ENCODE measurements at regions not wholly inside any gene's neighbourhood (a gene's known extent, or its start where the extent isn't known, plus 50 kb on each side); places are given as distances from the start of the nearest gene placed in this dataset.
"Not testable (repeated sequence)": the region's sequence is repeated elsewhere in the genome, so short reads cannot be mapped to it uniquely, and the experiment has no call there.

DNA sequence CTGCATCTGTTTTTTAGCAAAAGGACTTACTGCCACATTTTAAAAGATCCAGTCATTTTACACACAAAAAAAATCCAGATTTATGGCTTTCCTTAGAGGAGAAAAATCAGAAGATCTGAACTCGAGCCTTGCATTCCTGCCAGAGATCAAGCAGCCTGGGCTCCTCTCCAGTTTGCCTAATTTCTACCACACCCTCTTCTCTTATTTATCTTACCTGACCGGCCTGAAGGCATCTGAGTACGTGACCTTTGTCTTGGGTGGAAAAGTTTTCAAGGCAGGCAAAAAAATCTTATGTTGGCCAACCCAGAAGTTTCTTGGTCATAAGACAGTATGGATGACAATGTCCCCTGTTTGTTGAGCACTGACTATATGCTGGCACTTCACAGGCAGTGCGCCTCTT lies 60.3 kb downstream of the CHRD start:
- no peak for DNase-seq

DNA sequence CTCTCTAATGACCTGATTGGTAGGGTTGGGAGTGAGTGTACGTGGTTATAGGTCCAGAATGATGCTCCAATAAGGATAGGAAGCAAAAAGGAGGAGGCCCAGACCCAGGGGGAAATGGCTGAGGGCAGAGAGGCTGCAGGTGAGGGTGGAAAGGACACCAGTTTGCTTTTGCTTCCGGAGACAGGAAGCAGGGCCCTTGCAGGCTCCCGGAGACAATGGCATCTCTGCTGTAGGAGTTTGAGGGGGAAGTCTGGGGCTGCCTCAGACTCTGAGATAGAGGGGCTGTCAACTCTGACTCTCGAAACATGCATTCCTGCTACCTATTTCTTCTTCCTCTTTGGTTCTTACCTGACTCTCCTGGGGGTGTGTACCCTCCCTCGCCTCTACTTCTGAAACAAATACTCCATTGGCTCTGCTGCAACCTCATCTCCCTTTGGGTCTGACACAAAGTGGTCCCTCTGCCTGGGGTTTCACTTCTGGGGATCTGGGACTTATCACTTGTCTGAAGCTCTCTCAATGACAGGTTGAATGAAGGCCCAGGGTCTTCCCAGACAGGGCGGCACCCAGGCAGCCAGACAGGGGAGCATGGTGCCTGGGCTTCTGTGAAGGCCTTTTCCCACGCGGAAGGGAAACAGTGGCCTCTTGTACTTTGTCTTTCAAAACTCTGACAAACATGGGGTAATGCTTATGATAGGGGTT lies 61.5 kb downstream of the CHRD start:
- no peak for DNase-seq

DNA sequence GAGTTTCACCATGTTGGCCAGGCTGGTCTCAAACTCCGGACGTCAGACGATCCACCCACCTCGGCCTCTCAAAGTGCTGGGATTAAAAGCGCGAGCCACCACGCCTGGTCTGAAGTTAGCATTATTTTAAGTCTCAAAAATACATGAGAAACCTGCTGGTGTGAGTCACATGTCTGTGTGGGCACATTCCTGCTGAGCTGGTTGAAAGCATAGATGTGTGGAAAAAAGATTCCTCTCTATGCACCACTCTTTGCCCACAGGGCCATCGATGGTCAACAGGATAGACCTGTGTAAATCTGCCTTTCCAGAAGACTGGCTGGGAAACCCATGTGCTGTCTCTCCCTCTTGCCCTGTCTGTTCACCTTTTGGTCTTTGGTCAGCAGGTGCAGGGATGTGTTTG lies 63.5 kb downstream of the CHRD start:
- peak in 2 of 4 experiments; percentile 8 to 11 for DNase-seq

DNA sequence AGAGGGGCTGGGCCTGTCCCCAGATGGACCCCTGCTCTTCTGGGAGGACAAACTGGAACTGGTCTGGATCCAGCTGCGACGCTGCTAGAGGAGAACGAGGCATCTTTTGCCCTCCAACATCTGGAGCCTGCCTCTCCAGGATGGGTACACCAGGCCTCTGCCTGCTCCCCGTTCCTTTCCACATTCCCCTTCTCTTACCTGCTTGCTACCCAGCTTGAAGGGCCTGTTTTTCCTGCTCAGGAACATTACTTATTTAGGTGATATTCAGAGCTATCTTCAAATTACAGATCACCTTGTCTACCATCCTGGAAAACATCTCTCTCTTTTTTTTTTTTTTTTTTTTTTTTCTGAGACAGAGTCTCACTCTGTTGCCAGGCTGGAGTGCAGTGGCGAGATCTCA lies 64.0 kb downstream of the CHRD start:
- DNase-seq, result no peak

DNA sequence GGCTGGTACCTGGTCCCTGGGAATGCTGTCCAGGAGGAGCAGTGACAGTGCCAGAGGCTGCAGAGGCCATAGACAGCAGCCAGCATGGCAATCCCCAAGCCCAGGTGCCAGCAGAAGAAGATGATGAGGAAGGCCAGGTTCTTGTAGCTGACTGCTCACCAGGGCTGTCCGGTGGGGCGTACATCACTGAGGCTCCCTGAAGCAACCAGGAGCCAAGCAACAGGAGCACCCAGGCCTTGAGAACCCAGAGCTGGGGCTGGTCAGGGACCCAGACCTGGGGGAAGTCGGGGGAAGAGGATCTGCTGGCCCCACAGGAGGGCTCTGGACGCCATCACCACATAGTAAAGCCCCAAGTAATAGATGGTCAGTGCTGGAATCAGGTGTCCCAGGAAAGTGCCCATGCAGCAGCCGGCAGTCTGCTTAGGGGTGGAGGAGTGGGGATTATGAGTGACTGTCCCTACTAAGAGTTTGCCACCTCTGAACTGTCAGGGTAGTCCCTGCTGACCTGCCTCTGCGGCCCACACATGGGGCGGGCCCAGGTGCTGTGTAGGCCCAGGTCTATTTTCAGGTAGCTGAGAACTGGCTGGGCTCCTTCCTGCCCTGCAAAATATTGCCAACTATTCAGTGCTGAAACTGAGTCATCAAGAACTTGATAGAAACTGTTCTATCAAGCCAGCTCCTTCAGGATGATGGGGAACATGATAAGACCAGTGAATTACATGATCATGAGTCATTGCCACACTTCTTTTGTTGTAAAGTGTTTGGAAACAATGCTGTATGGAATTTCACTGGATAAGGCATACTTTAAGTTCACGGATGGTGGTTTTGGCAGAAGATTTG lies 68.7 kb downstream of the CHRD start:
- DNase-seq, result no peak

DNA sequence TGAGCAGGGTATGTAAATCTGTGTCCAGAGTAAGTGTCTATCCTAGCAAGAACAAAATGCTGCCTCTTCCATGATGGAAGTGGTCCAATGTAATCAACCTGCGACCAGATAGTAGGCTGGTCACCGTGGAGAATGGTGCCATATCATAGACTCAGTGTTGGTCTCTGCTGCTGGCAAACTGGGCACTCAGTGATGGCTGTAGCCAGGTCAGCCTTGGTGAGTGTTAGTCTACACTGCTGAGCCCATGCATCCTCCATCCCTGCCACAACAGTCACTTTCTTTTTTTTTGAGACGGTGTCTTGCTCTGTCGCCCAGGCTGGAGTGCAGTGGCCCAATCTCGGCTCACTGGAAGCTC lies 69.3 kb downstream of the CHRD start:
- DNase-seq, result no peak

DNA sequence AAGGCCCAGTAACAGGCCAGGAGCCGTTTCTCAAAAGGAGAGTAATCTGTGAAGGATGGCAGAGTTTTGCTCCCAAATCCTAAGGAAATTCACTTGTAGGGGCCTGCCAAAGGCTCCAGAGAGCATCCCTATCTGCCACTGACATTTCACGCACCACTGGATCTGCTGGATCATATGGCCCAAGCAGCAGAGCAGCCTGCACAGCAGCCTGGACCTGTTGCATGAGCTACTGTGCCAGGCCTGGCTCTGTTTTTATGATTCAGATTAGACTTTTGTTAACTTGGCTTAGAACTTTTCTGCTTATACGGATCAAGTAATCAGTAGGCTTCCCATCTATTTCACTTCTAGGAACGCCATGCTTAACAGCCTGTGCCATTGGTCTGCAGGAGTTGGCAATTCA lies 70.7 kb downstream of the CHRD start:
- no peak for DNase-seq

DNA sequence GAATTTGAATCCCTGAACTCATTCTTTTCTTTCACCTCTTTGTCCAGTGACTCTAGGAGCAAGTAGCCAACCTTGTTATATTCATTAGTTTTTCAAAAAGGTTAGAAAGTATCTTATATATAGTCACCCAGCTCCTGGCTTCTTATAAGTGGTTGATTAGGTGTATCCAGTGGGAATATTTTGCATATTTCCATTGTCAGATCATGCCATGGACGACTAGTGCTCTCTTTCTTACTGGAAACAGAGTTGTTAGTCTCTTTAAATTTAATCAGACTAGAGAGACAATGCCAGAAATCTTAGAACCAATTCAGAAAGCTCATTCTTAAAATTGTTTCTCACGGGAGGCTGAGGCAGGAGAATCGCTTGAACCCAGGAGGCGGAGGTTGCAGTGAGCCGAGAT lies 73.4 kb downstream of the CHRD start:
- DNase-seq, result no peak

DNA sequence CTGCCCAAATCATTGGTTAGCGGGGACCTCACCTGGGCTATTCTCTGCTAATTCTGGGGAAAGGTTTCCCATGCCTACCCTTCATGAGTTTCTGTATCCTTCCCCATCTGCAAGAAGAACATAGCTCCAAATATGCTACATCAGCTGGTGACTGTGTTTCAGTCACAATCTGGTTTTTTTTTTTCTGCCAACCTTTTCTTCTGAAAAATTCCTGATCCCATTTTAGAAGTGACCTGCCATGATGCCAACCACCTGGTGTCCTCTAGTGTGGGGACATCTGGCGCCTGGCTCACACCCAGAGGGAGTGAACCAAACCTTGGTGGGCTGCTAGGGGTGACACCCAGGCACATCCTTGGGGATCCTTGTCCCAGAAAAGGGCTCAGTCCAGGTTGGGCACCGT lies 76.1 kb downstream of the CHRD start:
- DNase-seq, result no peak

DNA sequence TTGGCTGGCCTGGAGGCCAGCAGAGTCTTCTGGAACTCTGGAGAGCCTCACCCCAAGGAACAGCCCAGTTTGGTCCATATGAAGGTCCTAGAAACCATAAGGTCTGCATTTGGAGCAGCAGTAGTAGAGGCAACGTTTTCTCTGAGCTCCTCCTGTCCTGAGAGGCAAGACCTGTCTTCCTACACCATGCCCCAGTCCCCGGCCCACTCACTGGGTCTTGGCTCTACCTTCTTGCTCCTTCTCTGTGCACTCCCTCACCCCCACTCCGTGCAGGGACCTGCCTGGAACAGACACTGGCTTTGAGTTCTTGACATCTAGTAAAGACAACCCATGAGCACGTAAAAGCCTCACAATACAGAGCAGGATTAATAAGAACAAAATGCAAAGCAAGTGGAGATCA lies 76.6 kb downstream of the CHRD start:
- no peak for DNase-seq

DNA sequence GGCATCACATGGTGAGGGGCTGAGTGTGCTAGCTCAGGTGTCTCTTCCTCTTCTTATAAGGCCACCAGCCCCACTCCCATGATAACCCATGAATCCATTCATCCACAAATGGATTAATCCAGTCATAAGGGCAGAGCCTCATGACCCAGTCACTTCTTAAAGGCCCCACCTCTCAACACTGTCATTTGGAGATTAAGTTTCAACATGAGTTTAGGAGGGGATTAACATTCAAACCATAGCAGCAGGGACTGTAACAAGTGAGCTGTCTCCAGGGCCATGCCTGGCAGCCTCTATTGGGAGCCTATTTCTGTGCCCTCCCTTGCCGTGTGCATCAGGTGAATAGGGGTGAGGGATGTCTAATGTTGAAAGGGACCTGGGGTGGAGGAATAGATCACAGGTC lies 77.5 kb downstream of the CHRD start:
- no peak for DNase-seq

DNA sequence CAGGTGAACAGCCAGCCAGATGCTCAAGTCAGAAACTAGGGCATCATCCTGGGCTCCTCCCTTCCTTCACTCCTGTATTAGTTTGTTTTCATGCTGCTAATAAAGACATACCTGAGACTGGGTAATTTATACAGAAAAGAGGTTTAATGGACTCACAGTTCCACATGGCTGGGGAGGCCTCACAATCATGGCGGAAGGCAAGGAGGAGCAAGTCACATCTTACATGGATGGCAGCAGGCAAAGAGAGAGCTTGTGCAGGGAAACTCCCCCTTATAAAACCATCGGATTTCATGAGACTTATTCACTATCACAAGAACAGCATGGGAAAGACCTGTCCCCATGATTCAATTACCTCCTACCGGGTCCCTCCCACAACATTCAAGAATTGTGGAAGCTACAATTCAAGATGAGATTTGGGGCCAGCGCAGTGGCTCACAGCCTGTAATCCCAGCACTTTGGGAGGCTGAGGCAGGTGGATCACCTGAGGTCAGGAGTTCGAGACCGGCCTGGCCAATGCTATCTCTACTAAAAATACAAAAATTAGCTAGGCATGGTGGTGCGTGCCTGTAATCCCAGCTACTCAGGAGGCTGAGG lies 78.0 kb downstream of the CHRD start:
- DNase-seq, result not testable (repeated sequence)

DNA sequence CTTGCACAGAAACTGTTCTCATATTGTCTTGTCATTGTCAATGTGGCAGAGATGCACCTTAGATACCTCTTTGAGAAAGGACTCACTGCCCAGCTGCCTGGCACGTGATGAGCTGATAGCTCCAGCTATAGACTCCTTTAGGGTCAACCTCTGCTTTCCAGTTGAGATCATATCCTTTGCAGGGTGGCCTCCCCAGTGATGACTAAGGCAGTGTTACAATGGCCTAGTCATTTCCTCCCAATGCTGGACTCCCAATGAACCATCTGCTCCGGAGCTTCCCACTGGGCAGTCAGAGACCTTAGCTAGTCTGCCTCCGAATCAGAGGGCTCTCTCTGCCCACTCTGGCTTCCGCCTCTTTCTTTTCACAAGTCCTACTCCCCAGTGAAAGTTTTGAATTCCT lies 79.5 kb downstream of the CHRD start:
- peak; percentile 61 to 85 (median 66) for DNase-seq

DNA sequence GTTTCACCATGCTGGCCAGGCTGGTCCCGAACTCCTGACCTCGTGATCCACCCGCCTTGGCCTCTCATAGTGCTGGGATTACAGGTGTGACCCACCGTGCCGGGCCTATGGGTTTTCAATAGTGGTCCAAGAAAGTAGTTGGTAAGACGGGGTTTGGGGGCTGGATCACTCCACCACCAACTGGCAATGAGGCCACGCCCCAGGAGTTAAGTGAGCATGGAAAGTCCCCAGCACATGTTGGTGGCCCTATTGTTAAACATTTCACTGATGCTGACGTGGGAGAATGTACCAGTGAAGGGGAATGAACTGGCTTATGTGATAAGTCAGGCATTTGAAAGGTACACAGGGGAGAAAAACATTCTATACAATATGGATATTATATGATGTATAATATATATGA lies 80.4 kb downstream of the CHRD start:
- DNase-seq, result no peak

DNA sequence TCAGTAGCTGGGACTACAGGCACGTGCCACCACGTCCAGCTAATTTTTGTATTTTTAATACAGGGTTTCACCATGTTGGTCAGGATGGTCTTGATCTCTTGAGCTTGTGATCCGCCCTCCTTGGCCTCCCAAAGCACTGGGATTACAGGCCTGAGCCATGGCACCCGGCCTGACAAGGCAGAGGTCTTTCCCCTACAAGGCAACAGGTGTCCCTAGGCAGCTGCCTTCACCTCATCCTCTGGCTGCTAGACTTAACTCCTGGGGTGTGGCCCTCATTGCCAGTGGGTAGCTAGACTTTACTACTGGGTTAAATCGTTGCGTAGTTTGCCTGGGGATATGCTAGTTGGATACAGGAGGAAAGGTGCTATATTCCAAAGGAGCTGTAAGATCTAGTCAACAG lies 81.4 kb downstream of the CHRD start:
- DNase-seq, result no peak

DNA sequence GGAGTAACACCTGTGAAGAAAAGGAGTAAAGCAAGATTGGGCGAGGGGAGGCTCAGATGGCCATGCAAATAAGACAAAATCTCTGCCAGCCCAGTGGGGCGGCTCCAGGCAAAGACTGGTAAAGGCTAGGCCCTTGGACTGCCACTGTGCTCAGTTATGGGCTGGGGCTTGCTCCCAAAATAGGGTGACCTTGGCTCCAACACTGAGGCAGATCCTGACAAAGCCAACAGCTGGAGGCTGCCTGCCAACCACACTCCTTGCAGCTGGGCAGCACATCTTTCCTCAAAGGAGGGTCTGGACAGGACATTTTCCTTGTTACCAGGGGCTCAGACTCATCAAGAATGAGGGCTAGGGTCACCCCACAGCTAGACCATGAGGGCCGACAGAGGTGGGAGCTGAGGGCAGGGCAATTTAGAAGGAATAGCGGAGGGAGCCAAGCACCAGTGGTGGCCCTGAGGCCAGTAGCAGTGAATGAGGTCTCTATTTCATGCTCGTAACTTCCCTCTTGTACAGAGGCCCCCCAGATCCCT lies 86.1 kb downstream of the CHRD start:
- DNase-seq, result no peak

DNA sequence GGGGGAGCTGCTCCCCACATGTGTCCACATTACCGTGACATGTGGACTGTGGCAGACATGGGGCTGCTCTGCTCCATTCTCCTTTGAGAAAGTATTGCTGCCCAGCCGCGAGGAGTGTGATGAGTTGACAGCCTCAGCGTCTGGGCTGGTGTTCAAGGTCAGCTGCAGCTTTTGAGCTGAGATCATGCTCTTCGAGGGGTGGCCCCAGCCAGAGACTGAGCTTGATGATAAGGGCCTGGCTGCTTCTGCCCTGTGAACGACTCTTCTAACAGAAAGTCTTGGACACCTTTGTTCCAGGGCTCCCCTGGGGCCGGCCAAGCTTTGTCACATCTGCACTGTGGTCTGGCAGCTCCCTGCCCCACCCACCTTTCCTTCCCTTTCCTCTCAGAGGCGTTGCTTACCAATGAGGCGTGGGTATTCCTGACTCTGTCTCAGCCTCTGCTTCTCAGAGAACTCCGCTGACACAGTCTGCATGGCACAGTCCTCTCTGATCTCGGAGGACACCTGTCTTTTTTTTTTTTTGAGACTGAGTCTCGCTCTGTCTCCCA lies 86.6 kb downstream of the CHRD start:
- DNase-seq, result peak; percentile 59 to 77 (median 72)

DNA sequence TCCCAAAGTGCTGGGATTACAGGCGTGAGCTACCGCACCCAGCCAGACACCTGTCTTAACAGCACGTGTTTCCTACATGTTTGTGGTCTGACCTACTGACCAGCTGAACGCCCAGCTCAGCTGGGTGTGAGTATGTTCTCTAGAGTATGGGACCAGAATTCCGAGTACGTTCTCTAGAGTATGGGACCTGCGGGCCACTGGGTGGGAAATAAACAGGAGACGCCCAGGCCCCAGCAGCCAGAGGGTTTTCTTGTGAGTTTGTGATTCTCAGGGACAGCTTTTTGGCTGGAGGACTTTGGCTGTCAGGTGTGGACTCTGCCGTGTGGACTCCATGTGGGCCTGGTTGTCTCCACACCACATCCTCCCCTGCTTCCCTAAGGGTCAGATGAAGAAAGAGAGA lies 87.3 kb downstream of the CHRD start:
- no peak for DNase-seq

DNA sequence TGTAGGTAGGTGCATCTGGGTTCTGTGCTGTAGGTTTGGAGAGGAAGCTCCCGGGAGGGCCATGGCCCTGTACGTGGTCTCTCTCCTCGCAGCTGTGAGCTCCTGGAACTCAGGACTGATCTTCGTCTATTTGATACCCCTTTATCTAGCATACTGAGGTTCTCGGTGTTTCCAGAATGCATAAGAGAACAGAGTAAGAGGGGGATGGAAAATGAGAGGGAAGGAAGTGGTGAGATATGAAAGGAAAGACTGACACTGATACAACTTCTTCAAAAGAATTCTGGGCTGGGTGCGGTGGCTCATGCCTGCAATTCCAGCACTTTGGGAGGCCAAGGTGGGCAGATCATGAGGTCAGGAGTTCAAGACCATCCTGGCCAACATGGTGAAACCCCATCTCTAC lies 90.7 kb downstream of the CHRD start:
- no peak for DNase-seq

DNA sequence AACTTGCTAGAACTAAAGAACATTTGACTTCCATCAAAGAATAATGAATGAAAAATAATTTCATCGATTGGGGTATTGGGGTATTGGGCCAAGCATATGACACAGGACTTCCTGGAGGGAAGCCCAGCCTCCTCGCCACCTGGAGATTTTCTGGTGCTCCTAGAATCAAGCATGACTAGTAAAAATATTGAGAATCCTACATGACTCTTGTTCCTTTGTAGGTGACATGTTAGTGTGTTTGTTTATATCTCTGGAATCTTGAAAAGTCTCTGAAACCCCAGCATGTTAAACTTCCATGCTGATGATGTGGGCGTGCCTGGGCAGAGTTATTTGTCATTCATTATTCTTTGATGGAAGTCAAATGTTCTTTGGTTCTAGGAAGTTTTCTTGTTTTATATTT lies 90.1 kb upstream of the EPHB3 start:
- DNase-seq, result no peak

DNA sequence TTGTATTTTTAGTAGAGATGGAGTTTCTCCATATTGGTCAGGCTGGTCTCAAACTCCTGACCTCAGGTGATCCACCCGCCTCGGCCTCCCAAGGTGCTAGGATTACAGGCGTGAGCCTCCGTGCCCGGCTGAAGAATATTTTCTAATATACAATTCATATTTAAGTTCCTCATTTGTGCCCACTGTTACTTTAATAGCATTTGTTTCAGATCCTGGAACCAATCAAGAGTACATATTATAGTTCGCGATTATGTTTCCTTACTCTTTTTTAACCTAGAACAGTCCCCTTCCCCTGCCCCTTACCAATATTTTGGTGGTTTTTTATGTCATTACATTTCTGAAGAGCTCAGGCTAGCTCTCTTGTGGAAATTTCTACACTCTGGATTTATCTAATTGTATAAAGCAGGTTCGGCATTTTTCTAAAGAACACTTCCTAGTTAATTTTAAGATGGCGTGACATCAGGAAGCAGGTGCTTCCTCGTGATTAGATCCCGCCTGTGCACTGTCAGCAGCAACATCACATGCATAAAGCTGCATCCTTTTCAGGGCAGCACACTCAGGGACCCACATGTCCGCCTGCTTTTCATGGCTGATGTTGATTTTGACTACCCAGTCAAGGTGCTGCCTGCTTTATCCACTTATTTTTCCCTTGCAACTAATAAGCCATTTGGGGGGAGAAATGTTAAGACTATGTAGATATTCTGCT lies 88.7 kb upstream of the EPHB3 start:
- DNase-seq, result peak; percentile 78 to 90 (median 82)

DNA sequence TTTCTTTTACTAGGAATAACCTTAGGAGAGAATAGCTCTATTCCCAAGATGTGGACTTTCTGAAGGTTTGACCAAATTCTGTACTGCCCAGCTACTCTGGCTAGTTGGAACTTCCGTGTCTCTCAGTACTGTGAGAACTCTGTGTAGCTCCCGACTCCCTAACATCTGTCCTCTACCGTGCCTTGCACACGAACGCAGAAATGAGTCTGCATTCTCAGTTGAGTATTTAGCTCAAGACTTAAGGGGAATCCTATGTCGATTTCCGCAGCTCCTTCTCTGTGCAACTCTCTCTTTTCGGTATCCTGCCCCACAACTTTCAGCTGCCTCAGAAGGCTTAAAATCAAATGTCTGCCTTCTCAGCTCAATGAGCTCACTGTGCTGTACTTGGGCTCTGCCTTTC lies 86.7 kb upstream of the EPHB3 start:
- DNase-seq, result peak in 2 of 4 experiments; percentile 50 to 76

DNA sequence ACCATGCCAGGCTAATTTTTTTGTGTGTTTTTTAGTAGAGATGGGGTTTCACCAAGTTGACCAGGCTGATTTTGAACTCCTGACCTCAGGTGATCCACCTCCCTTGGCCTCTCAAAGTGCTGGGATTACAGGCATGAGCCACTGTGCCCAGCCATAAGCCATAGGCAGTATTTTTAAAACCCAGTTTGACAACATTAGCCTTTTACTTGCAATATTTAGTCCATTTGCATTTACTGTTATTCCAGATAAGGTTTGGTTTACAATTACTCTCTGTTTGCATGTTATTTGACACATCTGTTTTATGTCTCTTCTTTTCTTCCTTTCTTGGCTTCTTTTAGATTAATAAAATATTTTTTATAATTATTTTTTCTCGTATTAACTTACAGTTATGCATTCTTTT lies 83.6 kb upstream of the EPHB3 start:
- DNase-seq, result no peak
